Cardiac muscle cell (in vitro differentiated cells and primary cell): ENCODE measurements at regions not wholly inside any gene's neighbourhood (a gene's known extent, or its start where the extent isn't known, plus 50 kb on each side); places are given as distances from the start of the nearest gene placed in this dataset.
"Not testable (repeated sequence)": the region's sequence is repeated elsewhere in the genome, so short reads cannot be mapped to it uniquely, and the experiment has no call there.

Experiments used
- DNase-seq, 2 donors: peaks; one replicate each; pipeline versions ENCODE4 v3.0.0 to v3.0.0-alpha.2; 2010 to 2017; ENCODE audit warnings: low read depth in 1 of 2, low spot score in 1 of 2
- H3K27ac ChIP-seq: fragments of 200-600 bp; sonication (generic); 2 replicates; pipeline ENCODE4 v1.5.1; 2016
- H3K27me3 ChIP-seq: fragments of 200-600 bp; sonication (generic); 2 replicates; pipeline ENCODE4 v1.6.0; 2016; ENCODE audit warnings: control low read depth
- H3K36me3 ChIP-seq: fragments of 200-600 bp; sonication (generic); 2 replicates; pipeline ENCODE4 v1.5.1; 2016; ENCODE audit warnings: control low read depth
- H3K4me1 ChIP-seq: fragments of 200-600 bp; sonication (generic); 2 replicates; pipeline ENCODE4 v1.8.1; 2017; ENCODE audit warnings: low read depth, mild to moderate bottlenecking, mixed run types
- H3K4me3 ChIP-seq: fragments of 200-600 bp; sonication (generic); 2 replicates; pipeline ENCODE4 v1.5.1; 2016; ENCODE audit warnings: mild to moderate bottlenecking
- H3K9me3 ChIP-seq: fragments of 200-600 bp; sonication (generic); 2 replicates; pipeline ENCODE4 v1.5.1; 2017; ENCODE audit warnings: low read depth, mild to moderate bottlenecking, control low read depth
- CTCF ChIP-seq: IDR thresholded peaks from 2 replicates; pipeline ENCODE4 v1.5.1; 2012; ENCODE audit warnings: low read depth, mild to moderate bottlenecking, low read length

- no peak overlapping the region for H3K27ac ChIP-seq
- H3K4me1 ChIP-seq = no peaks in the 10 kb centered on the region
- no peaks in the 10 kb centered on the region for H3K27me3 ChIP-seq
- no peak for TF ChIP-seq CTCF
- no peaks in the 10 kb centered on the region for H3K36me3 ChIP-seq
- no peak for DNase-seq
- H3K9me3 ChIP-seq = no peaks in the 10 kb centered on the region
- H3K4me3 ChIP-seq = no peak overlapping the region
These were observed 771.7 kb upstream of the CTNND2 start for GRCh38 chr5:12675959-12676358.

GRCh38 chr5:12672141-12672540 is 767.9 kb upstream of the CTNND2 start:
- H3K27me3 ChIP-seq = peaks cover 17% of the 10 kb centered on the region
- H3K36me3 ChIP-seq = no peaks in the 10 kb centered on the region
- TF ChIP-seq CTCF = no peak
- no peaks in the 10 kb centered on the region for H3K9me3 ChIP-seq
- no peaks in the 10 kb centered on the region for H3K4me1 ChIP-seq
- no peak overlapping the region for H3K4me3 ChIP-seq
- H3K27ac ChIP-seq = no peak overlapping the region
- DNase-seq = peak in 1 of 2 donors; percentile 20

GRCh38 chr5:12669326-12669725 is 765.1 kb upstream of the CTNND2 start:
- Histone ChIP-seq H3K36me3 (no peaks in the 10 kb centered on the region), H3K4me3 (no peak overlapping the region), H3K4me1 (no peaks in the 10 kb centered on the region), H3K27me3 (peaks cover 33% of the 10 kb centered on the region), H3K9me3 (no peaks in the 10 kb centered on the region), H3K27ac (no peak overlapping the region)
- no peak for TF ChIP-seq CTCF
- DNase-seq = no peak

- H3K27me3 ChIP-seq = peaks cover 33% of the 10 kb centered on the region
- H3K4me3 ChIP-seq = no peak overlapping the region
- H3K9me3 ChIP-seq = no peaks in the 10 kb centered on the region
- TF ChIP-seq CTCF = no peak
- H3K27ac ChIP-seq = no peak overlapping the region
- no peak for DNase-seq
- no peaks in the 10 kb centered on the region for H3K4me1 ChIP-seq
- H3K36me3 ChIP-seq = no peaks in the 10 kb centered on the region
These were observed 764.3 kb upstream of the CTNND2 start for GRCh38 chr5:12668564-12668963.

- H3K27me3 ChIP-seq = peaks cover 33% of the 10 kb centered on the region
- H3K4me1 ChIP-seq, H3K4me3 ChIP-seq, H3K27ac ChIP-seq, H3K36me3 ChIP-seq, H3K9me3 ChIP-seq, DNase-seq: not testable (repeated sequence)
These were observed 763.6 kb upstream of the CTNND2 start for GRCh38 chr5:12667818-12668217.

- H3K27me3 ChIP-seq = peaks cover 33% of the 10 kb centered on the region
- not testable (repeated sequence) for H3K9me3 ChIP-seq, H3K4me1 ChIP-seq, H3K36me3 ChIP-seq, H3K4me3 ChIP-seq, H3K27ac ChIP-seq, DNase-seq
These were observed 761.5 kb upstream of the CTNND2 start for GRCh38 chr5:12665772-12666171.
